Lower lobe of right lung (tissue), 2 donors: ENCODE measurements at regions not wholly inside any gene's neighbourhood (a gene's known extent, or its start where the extent isn't known, plus 50 kb on each side); places are given as distances from the start of the nearest gene placed in this dataset.

ENCODE experiments used
- ATAC-seq, 2 donors: fragments of 200-7000 bp; cut with Tn5 transposase; one replicate each; pipeline ENCODE4 v1.9.1; 2020 to 2022; ENCODE audit warnings: mild to moderate bottlenecking in 2 of 2, moderate library complexity in 2 of 2
- DNase-seq: peaks from one replicate; pipeline ENCODE4 v3.0.0-alpha.2; 2020
- H3K27ac ChIP-seq: fragments of 200-600 bp; one replicate; pipeline ENCODE4 v1.8.0; 2022
- H3K27me3 ChIP-seq: fragments of 200-600 bp; one replicate; pipeline ENCODE4 v1.8.0; 2022; ENCODE audit warnings: low read depth
- H3K36me3 ChIP-seq: fragments of 200-600 bp; one replicate; pipeline ENCODE4 v1.8.0; 2022; ENCODE audit warnings: mild to moderate bottlenecking
- H3K4me1 ChIP-seq: fragments of 200-600 bp; one replicate; pipeline ENCODE4 v1.8.0; 2022
- H3K4me3 ChIP-seq: fragments of 200-600 bp; one replicate; pipeline ENCODE4 v1.8.0; 2022; ENCODE audit warnings: mild to moderate bottlenecking
- H3K9me3 ChIP-seq: fragments of 200-600 bp; one replicate; pipeline ENCODE4 v1.8.0; 2022
- intact Hi-C: fragments of 100-400 bp; cut with DNase I; formaldehyde crosslinking; loops from one replicate; pipeline ENCODE4 v1.11.0; 2022
- TF ChIP-seq, protein P1 (sequence below): fragments of 200-600 bp; IDR thresholded peaks from one replicate; pipeline ENCODE4 v1.8.0; 2022; ENCODE audit warnings: antibody characterized with exemption, mild to moderate bottlenecking
- donor health status: DM: no; HTN: yes; CAD: no; lungs with severe emphysema.

DNA sequence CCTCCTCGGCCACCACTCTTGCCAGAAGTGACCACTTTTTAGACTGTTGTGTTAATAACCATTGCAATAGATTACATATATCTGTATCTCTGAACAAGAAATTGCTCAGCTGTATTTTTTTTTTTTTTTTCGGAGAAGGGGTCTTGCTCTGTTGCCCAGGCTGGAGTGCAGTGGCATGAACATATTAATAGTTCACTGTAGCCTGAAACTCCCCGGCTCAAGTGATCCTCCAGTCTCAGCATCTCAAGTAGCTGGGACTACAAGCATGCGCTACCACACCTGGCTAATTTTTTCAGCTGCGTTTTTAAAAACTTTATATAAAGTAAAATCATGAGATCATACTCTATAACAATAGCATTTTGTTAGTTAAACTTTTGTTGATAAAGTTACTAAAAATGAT lies 609.0 kb downstream of the ZNF385D start:
- H3K4me1 ChIP-seq = no peaks in the 10 kb centered on the region
- no peaks in the 10 kb centered on the region for H3K27me3 ChIP-seq
- H3K27ac ChIP-seq = no peak overlapping the region
- TF ChIP-seq, protein P1, sequence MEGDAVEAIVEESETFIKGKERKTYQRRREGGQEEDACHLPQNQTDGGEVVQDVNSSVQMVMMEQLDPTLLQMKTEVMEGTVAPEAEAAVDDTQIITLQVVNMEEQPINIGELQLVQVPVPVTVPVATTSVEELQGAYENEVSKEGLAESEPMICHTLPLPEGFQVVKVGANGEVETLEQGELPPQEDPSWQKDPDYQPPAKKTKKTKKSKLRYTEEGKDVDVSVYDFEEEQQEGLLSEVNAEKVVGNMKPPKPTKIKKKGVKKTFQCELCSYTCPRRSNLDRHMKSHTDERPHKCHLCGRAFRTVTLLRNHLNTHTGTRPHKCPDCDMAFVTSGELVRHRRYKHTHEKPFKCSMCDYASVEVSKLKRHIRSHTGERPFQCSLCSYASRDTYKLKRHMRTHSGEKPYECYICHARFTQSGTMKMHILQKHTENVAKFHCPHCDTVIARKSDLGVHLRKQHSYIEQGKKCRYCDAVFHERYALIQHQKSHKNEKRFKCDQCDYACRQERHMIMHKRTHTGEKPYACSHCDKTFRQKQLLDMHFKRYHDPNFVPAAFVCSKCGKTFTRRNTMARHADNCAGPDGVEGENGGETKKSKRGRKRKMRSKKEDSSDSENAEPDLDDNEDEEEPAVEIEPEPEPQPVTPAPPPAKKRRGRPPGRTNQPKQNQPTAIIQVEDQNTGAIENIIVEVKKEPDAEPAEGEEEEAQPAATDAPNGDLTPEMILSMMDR = no peak
- H3K4me3 ChIP-seq = no peak overlapping the region
- ATAC-seq (no peak), DNase-seq (no peak)
- intact Hi-C loops = no loop called here
- H3K36me3 ChIP-seq = no peaks in the 10 kb centered on the region
- H3K9me3 ChIP-seq = peaks cover 6% of the 10 kb centered on the region

DNA sequence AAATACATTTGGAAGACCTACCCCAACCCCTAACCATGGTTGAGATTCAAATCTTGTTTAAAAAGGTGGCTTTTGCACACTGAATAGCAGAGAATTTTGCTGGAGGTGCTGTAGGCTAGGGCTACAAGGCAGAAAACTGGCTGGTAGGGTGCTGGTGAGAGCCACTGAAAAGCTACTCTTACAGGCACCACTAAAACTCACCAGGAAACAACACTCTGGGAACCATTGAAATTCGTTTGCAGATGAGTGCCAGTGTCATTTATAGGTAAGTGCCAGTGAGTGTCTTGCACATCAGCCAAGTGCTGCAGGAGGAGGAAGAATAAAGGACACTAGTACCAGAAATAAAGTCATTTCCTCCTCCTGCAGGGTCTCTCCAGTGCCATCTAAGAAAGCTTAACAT lies 610.2 kb downstream of the ZNF385D start:
- Histone ChIP-seq H3K4me1 (no peaks in the 10 kb centered on the region), H3K27me3 (no peaks in the 10 kb centered on the region), H3K4me3 (no peak overlapping the region), H3K27ac (no peak overlapping the region), H3K9me3 (peaks cover 6% of the 10 kb centered on the region), H3K36me3 (no peaks in the 10 kb centered on the region)
- no peak for ATAC-seq
- intact Hi-C loops = no loop called here
- DNase-seq = no peak
- TF ChIP-seq, protein P1 = no peak

DNA sequence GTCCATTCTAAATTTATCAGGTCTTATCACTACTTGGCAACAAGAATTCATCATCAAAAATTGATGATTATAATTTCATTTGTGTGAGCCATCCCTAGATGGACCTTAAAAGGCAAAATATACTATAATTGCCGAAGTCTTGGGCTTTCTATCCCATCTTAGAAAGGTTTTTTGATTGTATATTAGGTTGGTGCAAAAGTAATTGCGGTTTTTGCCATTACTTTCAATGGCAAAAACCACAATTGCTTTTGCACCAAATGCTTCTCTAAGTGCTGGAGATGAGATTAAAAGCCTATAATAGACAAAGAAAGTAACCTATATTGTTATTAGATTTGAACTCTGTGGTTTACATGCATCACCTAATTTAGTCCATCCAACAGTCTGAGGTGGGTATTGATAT lies 612.9 kb downstream of the ZNF385D start:
- intact Hi-C loops = no loop called here
- Histone ChIP-seq H3K27me3 (no peaks in the 10 kb centered on the region), H3K9me3 (no peaks in the 10 kb centered on the region), H3K4me1 (no peaks in the 10 kb centered on the region), H3K4me3 (no peak overlapping the region), H3K36me3 (no peaks in the 10 kb centered on the region), H3K27ac (no peak overlapping the region)
- TF ChIP-seq, protein P1 = no peak
- DNase-seq = no peak
- no peak for ATAC-seq

DNA sequence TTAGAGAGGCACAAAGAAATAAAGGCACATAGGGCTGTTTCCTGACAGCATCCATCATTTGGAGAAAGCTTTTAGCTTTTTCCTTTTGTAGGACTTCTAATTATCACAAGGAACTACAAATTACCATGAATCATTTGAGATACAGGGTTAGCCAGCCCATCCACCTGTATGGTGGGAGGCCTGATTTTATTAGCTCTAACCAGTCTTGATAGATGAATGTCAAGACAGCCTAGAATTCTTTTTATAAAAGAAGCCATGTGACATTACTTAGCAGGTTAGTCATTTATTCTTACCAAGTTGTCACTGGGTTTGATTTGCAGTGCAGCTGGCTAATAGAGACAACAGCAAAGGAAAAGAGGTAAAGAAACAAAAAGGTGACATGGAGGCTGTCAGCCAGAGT lies 618.1 kb downstream of the ZNF385D start:
- Histone ChIP-seq H3K9me3 (peaks cover 4% of the 10 kb centered on the region), H3K4me3 (no peak overlapping the region), H3K27me3 (no peaks in the 10 kb centered on the region), H3K27ac (no peak overlapping the region), H3K4me1 (no peaks in the 10 kb centered on the region), H3K36me3 (no peaks in the 10 kb centered on the region)
- no peak for DNase-seq
- TF ChIP-seq, protein P1 = no peak
- intact Hi-C loops = no loop called here
- ATAC-seq = no peak

DNA sequence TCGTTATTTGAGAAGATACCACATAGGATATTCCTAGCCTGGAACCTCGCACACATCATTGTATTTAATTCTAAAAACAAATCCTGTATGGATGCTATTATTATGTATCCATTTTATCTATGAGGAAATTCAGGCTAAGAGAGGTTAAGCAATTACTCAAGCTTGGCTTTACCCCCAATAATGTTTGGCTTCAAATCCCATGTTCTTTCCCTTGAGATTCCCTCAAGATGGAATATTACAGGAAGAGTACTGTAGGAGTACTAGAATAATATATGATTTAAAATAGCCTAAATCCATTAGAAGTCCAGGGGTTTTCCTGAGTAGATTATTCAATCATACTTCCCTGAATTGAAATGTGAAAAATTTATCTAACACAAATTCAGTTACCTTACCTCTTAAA lies 630.2 kb downstream of the ZNF385D start:
- Histone ChIP-seq H3K36me3 (no peaks in the 10 kb centered on the region), H3K27ac (no peak overlapping the region), H3K9me3 (no peaks in the 10 kb centered on the region), H3K27me3 (no peaks in the 10 kb centered on the region), H3K4me3 (no peak overlapping the region), H3K4me1 (no peaks in the 10 kb centered on the region)
- DNase-seq (no peak), ATAC-seq (no peak)
- TF ChIP-seq, protein P1 = no peak
- intact Hi-C loops = no loop called here

DNA sequence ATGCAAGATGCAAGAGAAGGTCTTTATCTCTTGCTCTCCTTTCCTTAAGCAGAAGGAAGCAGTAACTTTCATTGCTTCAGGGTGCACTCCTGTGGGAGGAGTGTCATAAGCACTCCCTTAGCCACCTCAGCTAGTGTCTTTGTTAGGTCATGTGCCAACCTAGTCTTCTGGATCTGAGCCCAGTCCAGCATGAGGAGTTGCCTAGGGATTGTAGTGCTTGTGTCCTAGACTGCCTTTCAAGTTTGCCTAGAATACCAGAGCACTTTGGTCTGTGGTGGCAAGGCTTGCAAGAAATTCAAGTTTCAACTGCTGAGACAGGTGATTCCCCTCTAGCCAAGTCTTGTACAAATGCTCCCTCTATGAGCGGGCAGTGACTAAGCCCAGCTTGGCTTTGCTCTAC lies 633.6 kb downstream of the ZNF385D start:
- TF ChIP-seq, protein P1 = no peak
- no peak for DNase-seq
- H3K27ac ChIP-seq = no peak overlapping the region
- no peaks in the 10 kb centered on the region for H3K36me3 ChIP-seq
- ATAC-seq = peak in 1 of 2 donors; percentile 71
- H3K27me3 ChIP-seq = no peaks in the 10 kb centered on the region
- intact Hi-C loops = no loop called here
- no peak overlapping the region for H3K4me3 ChIP-seq
- H3K4me1 ChIP-seq = no peaks in the 10 kb centered on the region
- no peaks in the 10 kb centered on the region for H3K9me3 ChIP-seq
